GM23248 (cell line): ENCODE measurements at regions not wholly inside any gene's neighbourhood (a gene's known extent, or its start where the extent isn't known, plus 50 kb on each side); places are given as distances from the start of the nearest gene placed in this dataset.

ENCODE experiments used
- EZH2 ChIP-seq: fragments of 200-600 bp; sonication (generic); IDR thresholded peaks from 2 replicates; pipeline ENCODE4 v1.6.1; 2018; ENCODE audit warnings: antibody characterized with exemption, mild to moderate bottlenecking; ENCODE audit not compliant: insufficient read depth, poor library complexity, severe bottlenecking
- EZH2phosphoT487 ChIP-seq: fragments of 200-600 bp; sonication (generic); IDR thresholded peaks from 2 replicates; pipeline ENCODE4 v1.6.1; 2018; ENCODE audit warnings: antibody characterized with exemption, moderate library complexity, mild to moderate bottlenecking, low read depth; ENCODE audit not compliant: insufficient read depth

DNA sequence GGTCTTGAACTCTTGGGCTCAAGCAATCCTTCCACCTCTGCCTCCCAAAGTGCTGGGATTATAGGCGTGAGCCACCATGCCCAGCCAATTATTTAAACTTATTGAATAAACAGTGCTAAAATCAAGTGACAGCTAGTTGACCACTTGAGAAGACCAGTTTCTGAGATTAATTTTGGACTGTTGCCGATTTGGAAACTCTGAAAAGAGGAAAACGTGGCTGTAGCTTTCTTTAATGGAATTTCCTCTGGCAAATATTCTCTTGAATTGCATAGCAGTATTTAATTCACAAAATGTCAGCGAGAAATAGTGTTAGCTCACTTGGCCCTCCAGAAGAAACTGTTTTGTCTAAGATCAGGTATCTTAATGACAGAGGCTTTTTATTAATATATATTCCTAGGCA, 754.5 kb downstream of the HDGFL1 start:
- TF ChIP-seq EZH2: no peak
- no peak for TF ChIP-seq EZH2phosphoT487
